ENCODE measurements at regions not wholly inside any gene's neighbourhood (a gene's known extent, or its start where the extent isn't known, plus 50 kb on each side); places are given as distances from the start of the nearest gene placed in this dataset.
A peak's percentile ranks its signal among the peaks of the same experiment; 100 is the strongest.

- no peak for DNase-seq (ENCODE audit: low read depth in 2 of 3, low spot score in 2 of 3)
Measured at GRCh38 chr2:213202011-213202410, 50.6 kb upstream of the IKZF2 start.

- DNase-seq (ENCODE audit: low read depth in 2 of 3, low spot score in 2 of 3), result no peak
Measured at GRCh38 chr2:213205944-213206343, 54.5 kb upstream of the IKZF2 start.

GRCh38 chr2:213213186-213213585 lies 61.8 kb upstream of the IKZF2 start:
- DNase-seq (ENCODE audit: low read depth in 2 of 3, low spot score in 2 of 3), result no peak

- DNase-seq (ENCODE audit: low read depth in 2 of 3, low spot score in 2 of 3), result no peak
Measured at GRCh38 chr2:213214209-213214608, 62.8 kb upstream of the IKZF2 start.

GRCh38 chr2:213216461-213216860 lies 65.0 kb upstream of the IKZF2 start:
- DNase-seq (ENCODE audit: low read depth in 2 of 3, low spot score in 2 of 3), result no peak

- DNase-seq (ENCODE audit: low read depth in 2 of 3, low spot score in 2 of 3), result no peak
Measured at GRCh38 chr2:213219816-213220215, 64.4 kb upstream of the SPAG16 start.

GRCh38 chr2:213220967-213221603 lies 63.2 kb upstream of the SPAG16 start:
- DNase-seq (ENCODE audit: low read depth in 2 of 3, low spot score in 2 of 3), result no peak

GRCh38 chr2:213221957-213222356 lies 62.3 kb upstream of the SPAG16 start:
- no peak for DNase-seq (ENCODE audit: low read depth in 2 of 3, low spot score in 2 of 3)

- no peak for DNase-seq (ENCODE audit: low read depth in 2 of 3, low spot score in 2 of 3)
Measured at GRCh38 chr2:213224366-213224765, 59.9 kb upstream of the SPAG16 start.

GRCh38 chr2:213225866-213226265 lies 58.4 kb upstream of the SPAG16 start:
- DNase-seq (ENCODE audit: low read depth in 2 of 3, low spot score in 2 of 3), result no peak

- no peak for DNase-seq (ENCODE audit: low read depth in 2 of 3, low spot score in 2 of 3)
Measured at GRCh38 chr2:213227458-213227857, 56.8 kb upstream of the SPAG16 start.

GRCh38 chr2:213228638-213229037 lies 55.6 kb upstream of the SPAG16 start:
- DNase-seq (ENCODE audit: low read depth in 2 of 3, low spot score in 2 of 3), result no peak

- no peak for DNase-seq (ENCODE audit: low read depth in 2 of 3, low spot score in 2 of 3)
Measured at GRCh38 chr2:213229814-213230213, 54.5 kb upstream of the SPAG16 start.

GRCh38 chr2:213231966-213232365 lies 52.3 kb upstream of the SPAG16 start:
- no peak for DNase-seq (ENCODE audit: low read depth in 2 of 3, low spot score in 2 of 3)

- peak in 1 of 3 experiments; percentile 15 for DNase-seq (ENCODE audit: low read depth in 2 of 3, low spot score in 2 of 3)
Measured at GRCh38 chr2:213232649-213233437, 51.4 kb upstream of the SPAG16 start.

- DNase-seq (ENCODE audit: low read depth in 2 of 3, low spot score in 2 of 3), result no peak
Measured at GRCh38 chr2:213233438-213234330, 50.6 kb upstream of the SPAG16 start.

Data from activated CD8-positive, alpha-beta memory T cell treated with anti-CD3 and anti-CD28 coated beads for 48 hours (primary cell).